GM12864 (cell line): ENCODE measurements at regions not wholly inside any gene's neighbourhood (a gene's known extent, or its start where the extent isn't known, plus 50 kb on each side); places are given as distances from the start of the nearest gene placed in this dataset.

Experiments
- DNase-seq: peaks from one replicate; pipeline ENCODE4 v3.0.0-alpha.2; 2011; ENCODE audit warnings: low read depth
- H3K4me3 ChIP-seq: 2 replicates; pipeline ENCODE4 v1.5.1; 2011; ENCODE audit warnings: mild to moderate bottlenecking, low read depth, low read length, control low read depth
- CTCF ChIP-seq: IDR thresholded peaks from 2 replicates; pipeline ENCODE4 v1.5.1; 2011; ENCODE audit warnings: low read depth, mild to moderate bottlenecking, moderate library complexity, low read length, control low read depth, inconsistent platforms; ENCODE audit errors: missing control alignments

GRCh38 chr2:235165631-235166030 lies 213.8 kb downstream of the SH3BP4 start:
- no peak for TF ChIP-seq CTCF
- no peak overlapping the region for H3K4me3 ChIP-seq
- no peak for DNase-seq

GRCh38 chr2:235168174-235168979 lies 216.6 kb downstream of the SH3BP4 start:
- no peak for DNase-seq
- TF ChIP-seq CTCF = no peak
- H3K4me3 ChIP-seq = no peak overlapping the region

- no peak for DNase-seq
- TF ChIP-seq CTCF = no peak
- H3K4me3 ChIP-seq = no peak overlapping the region
Observed at GRCh38 chr2:235170016-235170415, 218.2 kb downstream of the SH3BP4 start.

- H3K4me3 ChIP-seq = no peak overlapping the region
Observed at GRCh38 chr2:235170536-235171521, 219.0 kb downstream of the SH3BP4 start.

GRCh38 chr2:235171550-235172031 lies 219.8 kb downstream of the SH3BP4 start:
- DNase-seq = no peak
- no peak for TF ChIP-seq CTCF

More at GRCh38 chr2:235170536-235171521, 219.0 kb downstream of the SH3BP4 start:
- TF ChIP-seq CTCF = no peak
- DNase-seq = no peak

GRCh38 chr2:235180642-235181041 lies 228.8 kb downstream of the SH3BP4 start:
- no peak for TF ChIP-seq CTCF
- H3K4me3 ChIP-seq = no peak overlapping the region
- no peak for DNase-seq

More at GRCh38 chr2:235171550-235172031, 219.8 kb downstream of the SH3BP4 start:
- no peak overlapping the region for H3K4me3 ChIP-seq
